ENCODE measurements at regions not wholly inside any gene's neighbourhood (a gene's known extent, or its start where the extent isn't known, plus 50 kb on each side); places are given as distances from the start of the nearest gene placed in this dataset.

DNA sequence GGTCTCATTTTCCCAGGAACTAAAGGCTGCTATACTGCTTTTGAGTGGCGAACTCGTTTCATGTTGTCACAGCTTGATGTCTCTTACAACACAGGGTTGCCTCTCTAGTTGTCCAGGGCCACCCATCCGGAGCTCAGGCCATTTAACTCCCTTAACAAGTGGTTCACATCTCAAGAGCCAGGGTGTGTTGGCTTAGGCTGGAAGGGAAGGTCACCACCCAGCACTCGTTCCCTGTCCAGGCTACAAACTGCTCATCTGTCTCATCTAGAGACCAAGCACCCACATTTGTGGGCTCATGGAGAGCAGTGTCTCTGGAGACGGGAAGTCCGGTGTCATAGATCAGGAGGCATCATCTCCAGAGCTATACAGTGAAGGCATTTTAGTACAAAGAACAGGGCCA is 106.8 kb upstream of the EXOC2 start:
- TF ChIP-seq, protein P1, sequence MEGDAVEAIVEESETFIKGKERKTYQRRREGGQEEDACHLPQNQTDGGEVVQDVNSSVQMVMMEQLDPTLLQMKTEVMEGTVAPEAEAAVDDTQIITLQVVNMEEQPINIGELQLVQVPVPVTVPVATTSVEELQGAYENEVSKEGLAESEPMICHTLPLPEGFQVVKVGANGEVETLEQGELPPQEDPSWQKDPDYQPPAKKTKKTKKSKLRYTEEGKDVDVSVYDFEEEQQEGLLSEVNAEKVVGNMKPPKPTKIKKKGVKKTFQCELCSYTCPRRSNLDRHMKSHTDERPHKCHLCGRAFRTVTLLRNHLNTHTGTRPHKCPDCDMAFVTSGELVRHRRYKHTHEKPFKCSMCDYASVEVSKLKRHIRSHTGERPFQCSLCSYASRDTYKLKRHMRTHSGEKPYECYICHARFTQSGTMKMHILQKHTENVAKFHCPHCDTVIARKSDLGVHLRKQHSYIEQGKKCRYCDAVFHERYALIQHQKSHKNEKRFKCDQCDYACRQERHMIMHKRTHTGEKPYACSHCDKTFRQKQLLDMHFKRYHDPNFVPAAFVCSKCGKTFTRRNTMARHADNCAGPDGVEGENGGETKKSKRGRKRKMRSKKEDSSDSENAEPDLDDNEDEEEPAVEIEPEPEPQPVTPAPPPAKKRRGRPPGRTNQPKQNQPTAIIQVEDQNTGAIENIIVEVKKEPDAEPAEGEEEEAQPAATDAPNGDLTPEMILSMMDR (IDR thresholded peaks at IDR 0.05; ENCODE audit: low read depth, low read length, missing control alignments): no peak
- in situ Hi-C loops (cut with HindIII; ENCODE audit: low pct_ligation_motif_present, low sequenced_read_pairs): no loop called here
- Histone ChIP-seq H3K27ac (no peak overlapping the region), H3K4me3 (ENCODE audit: low read depth, low read length) (no peak overlapping the region), H3K36me3 (replicated peaks) (no peaks in the 10 kb centered on the region), H3K27me3 (replicated peaks) (peaks cover 5% of the 10 kb centered on the region)
- no peak for DNase-seq

DNA sequence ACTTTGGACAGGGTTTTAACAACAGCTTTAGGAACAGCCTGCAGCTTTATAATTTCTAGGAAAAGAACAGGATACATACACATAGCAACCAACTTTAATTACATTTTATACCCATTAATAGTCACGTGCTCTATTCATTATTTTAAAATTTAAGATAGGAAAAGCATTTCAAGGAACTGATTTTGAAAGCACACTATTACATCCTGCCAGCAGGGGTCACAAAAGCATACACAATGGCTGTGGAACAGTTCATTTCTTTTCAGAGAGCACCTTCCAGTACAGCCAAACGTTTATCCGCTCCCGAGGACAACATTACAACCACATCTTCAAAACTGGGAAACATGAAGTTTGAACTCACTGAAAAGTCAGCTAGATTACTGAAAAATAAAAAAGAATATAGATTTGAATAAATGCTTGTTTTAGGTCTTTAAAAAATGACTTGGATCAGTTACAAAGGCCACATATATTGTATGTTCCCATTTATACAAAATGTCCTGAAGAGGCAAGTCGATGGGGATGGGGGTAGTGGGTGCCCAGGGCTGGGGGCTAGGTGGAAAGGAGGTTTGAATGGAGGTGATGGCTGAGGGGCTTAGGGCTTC is 104.6 kb upstream of the EXOC2 start:
- no peak overlapping the region for H3K27ac ChIP-seq
- DNase-seq: peak; percentile 55
- peaks cover 23% of the 10 kb centered on the region for H3K27me3 ChIP-seq (replicated peaks)
- no peaks in the 10 kb centered on the region for H3K36me3 ChIP-seq (replicated peaks)
- no peak overlapping the region for H3K4me3 ChIP-seq (ENCODE audit: low read depth, low read length)
- TF ChIP-seq, protein P1 (IDR thresholded peaks at IDR 0.05; ENCODE audit: low read depth, low read length, missing control alignments): peak; percentile 77
- in situ Hi-C loops (cut with HindIII; ENCODE audit: low pct_ligation_motif_present, low sequenced_read_pairs): no loop called here

DNA sequence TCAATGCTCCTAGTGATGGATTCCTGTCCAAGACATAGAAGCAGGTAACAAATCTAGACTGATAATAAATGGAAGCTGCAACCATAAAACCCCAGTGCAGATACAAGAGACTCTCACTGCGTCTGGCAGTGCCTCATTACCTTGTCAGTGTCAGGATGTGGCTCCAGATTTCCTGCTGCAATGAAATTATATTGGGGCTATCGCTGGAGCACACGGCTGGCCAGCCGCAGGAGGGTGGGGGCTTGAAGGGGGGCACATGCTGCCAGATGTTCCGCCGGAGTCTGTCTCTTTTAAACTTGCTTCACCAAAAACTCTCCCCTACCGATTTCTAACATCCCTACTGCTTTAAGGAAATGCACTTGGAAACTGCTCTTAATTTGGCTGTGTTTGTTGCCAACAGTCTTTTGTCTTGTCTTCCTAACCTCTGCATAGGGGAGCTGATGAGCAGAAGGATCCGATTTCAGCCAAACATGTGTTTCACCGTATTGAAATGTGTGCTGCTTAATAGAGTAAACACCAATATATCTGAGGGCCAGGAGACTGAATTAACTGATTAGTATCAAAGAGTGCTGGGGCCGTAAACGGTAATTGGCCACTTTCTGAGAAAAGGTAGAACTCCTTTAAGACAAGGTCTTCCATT is 102.2 kb upstream of the EXOC2 start:
- TF ChIP-seq, protein P1 (IDR thresholded peaks at IDR 0.05; ENCODE audit: low read depth, low read length, missing control alignments): no peak
- H3K27me3 ChIP-seq (replicated peaks): peaks cover 24% of the 10 kb centered on the region
- no peaks in the 10 kb centered on the region for H3K36me3 ChIP-seq (replicated peaks)
- H3K27ac ChIP-seq: no peak overlapping the region
- in situ Hi-C loops (cut with HindIII; ENCODE audit: low pct_ligation_motif_present, low sequenced_read_pairs): no loop called here
- no peak for DNase-seq
- no peak overlapping the region for H3K4me3 ChIP-seq (ENCODE audit: low read depth, low read length)

DNA sequence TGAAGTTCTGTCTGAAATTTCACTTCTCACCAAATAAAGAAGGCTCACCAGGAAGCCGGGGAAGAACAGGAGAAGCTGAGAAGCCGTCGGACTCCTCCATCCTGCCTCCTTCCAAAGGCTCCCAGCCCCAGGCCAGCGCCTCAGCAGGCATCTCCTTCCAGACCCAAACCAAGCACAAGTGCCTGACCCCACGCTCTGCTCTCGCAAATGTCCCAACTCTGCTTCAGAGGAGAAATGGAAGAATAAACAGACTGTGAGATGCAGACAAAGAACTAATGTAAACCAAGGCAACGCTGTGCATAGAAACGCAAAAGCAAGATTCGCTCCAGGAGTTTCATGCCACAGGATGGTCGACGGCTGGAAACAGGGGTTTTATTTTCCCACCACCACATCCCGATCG is 100.3 kb upstream of the EXOC2 start:
- TF ChIP-seq, protein P1 (IDR thresholded peaks at IDR 0.05; ENCODE audit: low read depth, low read length, missing control alignments): no peak
- in situ Hi-C loops (cut with HindIII; ENCODE audit: low pct_ligation_motif_present, low sequenced_read_pairs): no loop called here
- Histone ChIP-seq H3K27ac (no peak overlapping the region), H3K36me3 (replicated peaks) (no peaks in the 10 kb centered on the region), H3K27me3 (replicated peaks) (peaks cover 24% of the 10 kb centered on the region), H3K4me3 (ENCODE audit: low read depth, low read length) (no peak overlapping the region)
- no peak for DNase-seq

DNA sequence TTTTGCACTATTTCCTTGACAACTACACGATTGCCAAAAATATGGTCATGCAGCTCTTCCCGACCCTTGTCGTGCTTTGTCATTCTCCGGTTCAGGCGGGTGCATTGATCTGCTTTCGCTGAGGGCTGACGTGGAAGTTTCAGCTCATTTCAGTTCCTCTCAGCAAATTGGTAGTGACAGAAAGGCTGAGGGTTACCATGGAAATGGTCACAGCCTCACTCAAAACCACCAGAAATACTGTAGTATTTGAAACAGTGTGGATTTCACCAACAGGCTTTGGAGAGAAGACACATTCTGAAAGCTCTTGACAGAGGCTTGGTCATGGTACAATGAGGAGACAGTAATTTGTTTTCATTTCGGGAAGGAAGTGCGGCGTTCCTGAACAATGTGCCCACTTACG is 99.7 kb upstream of the EXOC2 start:
- in situ Hi-C loops (cut with HindIII; ENCODE audit: low pct_ligation_motif_present, low sequenced_read_pairs): no loop called here
- Histone ChIP-seq H3K36me3 (replicated peaks) (no peaks in the 10 kb centered on the region), H3K27ac (no peak overlapping the region), H3K4me3 (ENCODE audit: low read depth, low read length) (no peak overlapping the region), H3K27me3 (replicated peaks) (peaks cover 24% of the 10 kb centered on the region)
- no peak for DNase-seq
- TF ChIP-seq, protein P1 (IDR thresholded peaks at IDR 0.05; ENCODE audit: low read depth, low read length, missing control alignments): no peak

DNA sequence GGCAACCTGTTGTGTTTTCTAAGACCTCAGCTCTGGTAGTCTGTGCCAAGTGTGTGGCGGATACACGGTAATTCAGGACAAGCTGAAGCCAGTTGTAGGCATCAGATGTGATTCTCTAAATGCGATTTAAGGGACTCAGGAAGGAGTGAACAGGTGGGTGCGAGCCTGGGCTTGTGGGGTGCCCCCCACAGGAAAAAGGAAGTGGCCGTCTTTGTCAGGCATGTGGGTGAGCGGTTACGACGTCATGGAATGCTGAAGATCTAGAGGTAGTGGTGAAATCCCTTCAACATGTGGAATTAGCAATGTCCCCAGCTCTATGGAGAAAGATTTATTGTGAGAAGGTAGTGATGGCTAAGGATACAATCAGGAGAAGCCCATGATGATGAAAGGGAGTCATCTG is 95.1 kb upstream of the EXOC2 start:
- in situ Hi-C loops (cut with HindIII; ENCODE audit: low pct_ligation_motif_present, low sequenced_read_pairs): no loop called here
- TF ChIP-seq, protein P1 (IDR thresholded peaks at IDR 0.05; ENCODE audit: low read depth, low read length, missing control alignments): no peak
- no peak overlapping the region for H3K27ac ChIP-seq
- no peaks in the 10 kb centered on the region for H3K36me3 ChIP-seq (replicated peaks)
- H3K4me3 ChIP-seq (ENCODE audit: low read depth, low read length): no peak overlapping the region
- DNase-seq: no peak
- H3K27me3 ChIP-seq (replicated peaks): peaks cover 4% of the 10 kb centered on the region
